DMS 273 (cell line): ENCODE measurements at regions not wholly inside any gene's neighbourhood (a gene's known extent, or its start where the extent isn't known, plus 50 kb on each side); places are given as distances from the start of the nearest gene placed in this dataset.
"Not testable (repeated sequence)": the region's sequence is repeated elsewhere in the genome, so short reads cannot be mapped to it uniquely, and the experiment has no call there.

Experiments
- DNase-seq: peaks from one replicate; lab custom pipeline; 2025; ENCODE audit not compliant: unreplicated experiment; lab: John Stamatoyannopoulos, UW

DNA sequence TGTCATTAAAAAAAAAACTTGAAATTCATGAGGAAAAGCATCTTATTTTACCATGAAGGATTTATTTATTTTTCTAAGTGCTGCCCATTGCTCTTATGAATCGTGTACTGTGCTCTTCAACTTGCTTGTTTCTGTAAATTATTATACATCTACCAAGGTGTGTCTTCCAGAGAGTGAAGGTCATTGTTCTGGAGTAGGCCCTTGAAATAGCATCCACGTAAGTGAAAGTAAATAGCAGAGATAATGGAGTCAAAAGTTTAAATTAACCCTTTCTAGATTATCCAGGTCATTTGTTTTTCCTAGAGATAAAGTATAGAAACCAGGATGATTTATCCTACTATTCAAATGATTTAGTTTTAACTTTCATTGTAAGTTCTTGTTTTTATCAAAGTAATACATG lies 473.1 kb downstream of the DIRAS2 start:
- DNase-seq, result no peak

DNA sequence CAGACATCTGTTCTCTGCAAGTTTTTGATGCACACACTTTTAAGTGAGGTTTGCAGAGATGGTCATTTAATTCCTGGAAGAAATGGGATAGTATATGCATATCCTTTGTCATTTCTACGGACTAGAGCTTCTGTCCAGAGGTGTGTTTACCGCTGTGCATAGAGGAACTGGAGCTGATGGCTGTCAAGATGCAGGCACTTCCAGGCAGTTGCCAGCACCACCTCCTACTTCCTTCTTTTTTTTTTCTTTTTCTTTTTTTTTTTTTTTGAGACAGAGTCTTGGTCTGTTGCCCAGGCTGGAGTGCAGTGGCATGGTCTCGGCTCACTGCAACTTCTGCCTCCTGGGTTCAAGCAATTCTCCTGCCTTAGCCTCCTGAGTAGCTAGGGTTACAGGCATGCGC lies 468.7 kb downstream of the DIRAS2 start:
- DNase-seq, result not testable (repeated sequence)

DNA sequence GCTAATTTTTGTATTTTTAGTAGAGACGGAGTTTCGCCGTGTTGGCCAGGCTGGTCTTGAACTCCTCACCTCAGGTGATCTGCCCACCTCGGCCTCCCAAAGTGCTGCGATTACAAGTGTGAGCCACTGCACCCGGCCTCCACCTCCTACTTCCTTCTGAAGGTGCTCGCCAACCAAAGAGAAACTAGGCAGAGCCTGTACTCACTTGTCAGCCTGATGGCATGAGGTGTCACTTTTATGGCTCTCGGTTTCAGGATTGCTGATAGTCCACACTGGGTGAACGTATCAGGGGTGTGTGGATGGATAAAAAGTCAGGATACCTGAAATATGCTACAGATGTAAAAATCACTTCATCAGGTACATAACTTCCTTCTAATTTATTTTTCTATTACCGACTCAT lies 468.3 kb downstream of the DIRAS2 start:
- DNase-seq, result not testable (repeated sequence)

DNA sequence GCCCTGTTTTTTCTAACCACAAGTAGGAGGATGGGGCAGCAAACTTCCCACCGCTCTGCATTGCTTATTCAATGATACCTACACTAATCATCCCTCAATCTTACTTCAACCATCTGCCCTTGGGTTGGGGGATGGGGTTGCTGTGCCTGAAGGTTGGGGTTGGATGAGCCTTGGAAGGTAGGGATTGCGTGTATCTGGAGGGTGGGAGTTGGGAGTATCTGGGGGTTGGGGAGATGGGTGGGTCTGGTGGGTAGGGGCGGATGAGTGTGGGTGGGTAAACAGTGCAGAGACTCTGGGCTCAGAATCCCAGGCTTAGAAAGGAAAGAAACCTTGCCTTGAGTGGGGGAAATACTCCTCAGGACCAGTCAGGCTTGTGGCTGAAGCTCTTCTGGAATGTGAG lies 467.4 kb downstream of the DIRAS2 start:
- DNase-seq, result no peak

DNA sequence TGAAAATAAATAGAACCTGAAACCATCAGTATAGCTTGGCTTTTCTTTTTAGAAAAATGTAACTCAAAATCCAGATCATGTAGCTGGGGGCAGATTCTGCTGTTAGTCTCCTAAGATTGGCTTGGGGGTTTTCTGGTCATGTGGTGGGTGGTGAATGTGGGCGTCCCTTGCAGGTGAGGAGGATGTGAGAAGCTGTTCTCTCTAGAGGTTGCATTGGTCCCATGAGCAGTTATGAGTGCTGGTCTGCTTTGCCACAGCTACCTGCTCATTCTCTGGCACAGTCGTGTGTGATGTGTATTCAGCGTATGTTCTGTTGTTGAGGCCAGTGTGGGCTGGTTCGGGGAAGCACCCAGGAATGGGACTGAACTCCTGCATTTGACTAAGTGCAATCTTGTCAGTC lies 466.8 kb downstream of the DIRAS2 start:
- no peak for DNase-seq

DNA sequence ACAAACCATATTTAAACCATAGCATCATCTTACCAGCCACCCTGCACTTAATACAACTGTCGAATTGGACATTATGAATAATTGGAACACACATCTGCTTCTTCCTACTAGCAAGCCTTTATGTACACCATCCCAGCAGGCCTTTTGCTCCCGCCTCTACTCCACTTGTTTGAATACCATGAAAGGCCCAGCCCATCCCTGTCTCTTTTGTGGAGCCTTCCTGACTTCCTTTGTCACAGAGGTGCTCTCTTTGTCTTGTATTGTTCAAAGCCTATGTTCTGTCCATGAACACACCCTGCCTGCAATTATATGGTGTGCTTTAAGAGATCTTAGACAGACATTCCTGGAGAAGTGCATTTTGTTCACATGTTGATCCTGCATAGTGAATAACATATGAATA lies 465.7 kb downstream of the DIRAS2 start:
- peak; percentile 16 for DNase-seq

DNA sequence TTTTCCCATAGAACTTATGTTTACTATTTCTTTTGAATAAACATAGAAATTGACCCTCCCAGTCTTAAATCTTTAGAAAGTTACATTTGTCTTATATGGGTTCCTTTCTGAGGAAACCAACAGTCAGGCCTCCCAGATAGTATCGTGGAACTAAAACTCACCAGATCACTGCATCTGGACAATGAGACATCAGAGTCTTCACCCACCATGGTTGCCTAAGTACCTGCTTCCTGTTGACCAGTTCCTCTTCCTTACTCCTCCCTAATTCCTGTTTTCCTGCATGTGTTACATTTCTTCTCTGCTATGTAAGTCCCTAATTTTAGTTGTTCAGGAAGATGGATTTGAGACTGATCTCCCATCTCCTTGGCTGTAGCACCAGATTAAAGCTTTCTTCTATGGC lies 462.2 kb downstream of the DIRAS2 start:
- no peak for DNase-seq

DNA sequence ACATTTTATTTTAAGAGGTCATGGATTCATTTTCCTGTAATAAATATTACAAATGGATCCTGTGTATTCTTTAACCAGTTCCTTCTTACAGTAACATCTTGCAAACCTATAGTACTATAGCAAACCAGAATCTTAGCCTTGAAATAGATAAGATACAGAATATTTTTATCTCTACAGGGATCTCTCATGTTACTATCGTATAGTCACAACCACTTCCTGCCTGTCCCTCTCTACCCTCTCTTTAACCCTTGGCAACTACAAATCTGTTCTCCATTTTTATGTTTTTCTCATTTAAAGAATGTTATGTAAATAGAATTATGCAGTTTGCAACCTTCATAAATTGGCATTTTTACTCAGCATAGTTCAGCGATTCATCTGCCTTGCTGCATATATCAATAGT lies 454.0 kb downstream of the DIRAS2 start:
- DNase-seq, result no peak

DNA sequence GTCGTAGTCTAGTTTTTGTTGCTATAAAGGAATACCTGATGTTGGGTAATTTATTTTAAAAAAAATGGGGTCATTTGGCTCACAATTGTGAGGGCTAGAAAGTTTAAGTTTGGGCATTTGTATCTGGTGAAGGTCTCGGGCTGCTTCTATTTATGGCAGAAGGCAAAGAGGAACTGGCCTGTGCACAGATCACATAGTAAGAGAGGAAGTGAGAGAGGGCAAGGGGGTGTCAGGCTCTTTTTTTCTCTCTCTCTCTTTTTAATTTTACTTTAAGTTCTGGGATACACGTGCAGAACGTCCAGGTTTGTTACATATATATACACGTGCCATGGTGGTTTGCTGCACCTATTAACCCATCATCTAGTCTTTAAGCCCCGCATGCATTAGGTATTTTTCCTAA lies 453.3 kb downstream of the DIRAS2 start:
- no peak for DNase-seq

DNA sequence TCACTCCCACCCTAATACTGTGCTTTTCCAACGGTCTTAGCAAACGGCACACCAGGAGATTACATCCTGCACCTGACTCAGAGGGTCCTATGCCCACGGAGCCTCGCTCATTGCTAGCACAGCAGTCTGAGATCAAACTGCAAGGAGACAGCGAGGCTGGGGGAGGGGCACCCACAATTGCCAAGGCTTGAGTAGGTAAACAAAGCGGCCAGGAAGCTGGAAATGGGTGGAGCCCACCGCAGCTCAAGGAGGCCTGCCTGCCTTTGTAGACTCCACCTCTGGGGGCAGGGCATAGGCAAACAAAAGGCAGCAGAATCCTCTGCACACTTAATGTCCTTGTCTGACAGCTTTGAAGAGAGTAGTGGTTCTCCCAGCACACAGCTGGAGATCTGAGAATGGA lies 450.2 kb downstream of the DIRAS2 start:
- not testable (repeated sequence) for DNase-seq

DNA sequence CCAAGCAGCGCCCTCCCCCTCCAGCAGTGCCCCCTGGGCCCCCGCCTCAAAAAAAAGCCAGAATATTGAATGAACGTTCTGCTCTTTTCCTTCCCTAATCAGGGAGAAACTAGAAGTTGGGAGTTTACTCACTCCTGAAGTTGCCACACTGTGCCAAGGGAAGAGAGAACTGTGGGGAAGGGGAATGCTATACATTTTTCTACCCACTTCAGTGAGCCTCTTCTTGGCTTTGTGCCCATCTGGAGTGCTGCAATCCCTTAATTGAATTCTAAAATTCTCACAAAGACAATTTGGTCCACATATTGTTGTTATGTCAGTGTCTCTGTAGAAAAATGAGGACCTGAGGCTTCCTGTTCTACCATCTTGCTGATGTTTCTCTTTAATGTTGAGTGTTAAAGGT lies 443.7 kb downstream of the DIRAS2 start:
- peak; percentile 1 for DNase-seq

DNA sequence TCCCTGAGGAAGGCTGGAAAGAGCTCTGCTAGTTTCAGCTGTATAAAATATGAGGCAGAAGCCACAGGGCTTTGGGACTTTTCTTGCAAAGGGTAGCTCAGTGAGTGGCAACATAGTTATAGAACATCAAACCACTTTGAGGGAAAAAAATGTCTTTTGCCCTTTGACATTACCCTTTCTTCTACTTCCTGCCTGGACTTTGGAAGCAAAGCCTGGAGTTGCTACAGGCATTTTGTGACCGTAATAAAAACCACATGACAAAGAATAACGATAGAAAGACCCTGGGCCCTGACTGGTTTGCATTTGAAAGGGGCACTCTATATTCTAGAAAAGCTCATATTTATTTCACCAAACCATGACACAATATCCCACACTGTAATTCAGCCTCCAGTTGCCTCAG lies 440.9 kb downstream of the DIRAS2 start:
- no peak for DNase-seq

DNA sequence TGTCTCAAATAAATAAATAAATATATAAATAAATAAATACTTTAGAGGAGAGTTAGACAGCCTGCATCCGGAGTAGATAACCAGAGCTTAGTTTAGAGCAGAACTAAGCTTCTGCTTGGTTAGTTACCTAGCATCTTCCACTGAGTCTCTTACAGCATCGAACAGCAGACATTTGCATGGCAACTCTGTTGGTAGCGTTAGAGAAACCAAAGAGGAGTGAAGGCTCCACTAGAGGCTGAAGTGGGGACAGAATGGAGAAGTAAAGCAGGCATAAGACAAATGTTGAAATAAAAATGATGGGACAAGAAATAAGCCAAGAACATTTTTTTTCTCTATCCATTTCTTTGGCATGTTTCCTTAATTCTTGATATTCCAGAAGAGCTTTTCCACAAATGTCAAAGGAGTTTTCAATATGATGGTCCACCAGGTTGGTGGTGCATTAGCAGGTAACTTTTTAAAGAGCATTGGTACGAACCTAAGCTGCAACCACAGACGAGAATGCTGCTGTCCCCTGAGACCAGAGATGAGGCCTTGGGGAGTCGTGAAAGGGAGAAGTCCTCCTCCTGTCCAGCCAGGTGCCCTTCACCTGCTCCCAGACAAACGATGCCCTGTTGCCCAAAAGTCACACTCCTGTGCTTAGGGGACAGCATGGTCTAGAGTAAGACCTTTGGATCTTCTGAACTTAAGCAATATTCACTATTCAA lies 438.3 kb downstream of the DIRAS2 start:
- no peak for DNase-seq

DNA sequence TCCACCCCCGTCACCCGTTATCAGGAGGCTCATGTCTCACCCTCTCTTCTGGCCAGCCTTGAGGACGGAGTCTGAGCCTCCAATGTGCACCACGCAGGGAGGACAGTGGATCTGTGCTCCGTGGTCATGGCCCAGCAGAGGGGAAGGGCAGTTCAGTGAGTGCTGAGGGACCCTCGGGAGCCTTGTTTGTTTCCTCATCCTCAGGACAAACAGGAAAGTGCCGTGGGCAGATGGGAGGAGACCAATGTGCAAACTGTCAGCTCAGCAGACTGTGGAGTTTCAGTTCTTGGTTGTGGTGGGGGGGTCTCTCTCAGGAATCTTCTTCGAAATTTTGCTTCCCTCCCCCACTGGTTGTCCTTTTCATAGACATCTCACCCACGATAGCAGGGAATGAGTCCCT lies 429.6 kb downstream of the DIRAS2 start:
- not testable (repeated sequence) for DNase-seq

DNA sequence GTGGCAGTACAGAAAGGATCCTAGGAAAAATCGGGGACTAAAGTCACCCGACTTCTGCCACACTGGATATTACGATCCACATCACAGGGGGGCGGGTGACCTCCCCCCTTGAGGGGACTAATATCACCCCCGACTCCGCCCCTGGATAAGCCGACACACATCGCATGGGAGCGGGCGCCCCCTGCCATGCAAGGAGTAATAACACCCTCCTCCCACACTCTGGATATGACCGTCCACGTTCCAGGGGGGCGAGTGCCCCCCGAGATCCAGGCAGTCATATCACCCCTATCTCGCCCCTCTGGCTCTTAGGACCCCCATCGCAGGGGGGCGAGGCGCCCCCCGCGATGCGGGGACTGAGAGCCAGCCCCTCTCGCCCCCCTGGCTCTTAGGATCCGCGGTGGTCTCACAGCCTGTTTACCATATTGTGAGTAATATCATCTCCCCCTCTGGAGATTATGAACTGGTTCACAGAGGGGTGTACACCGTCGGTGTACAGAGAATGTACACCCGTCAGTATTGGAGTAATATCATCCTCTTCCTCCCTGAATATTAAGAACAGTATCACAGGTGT lies 423.0 kb downstream of the DIRAS2 start:
- DNase-seq, result no peak

DNA sequence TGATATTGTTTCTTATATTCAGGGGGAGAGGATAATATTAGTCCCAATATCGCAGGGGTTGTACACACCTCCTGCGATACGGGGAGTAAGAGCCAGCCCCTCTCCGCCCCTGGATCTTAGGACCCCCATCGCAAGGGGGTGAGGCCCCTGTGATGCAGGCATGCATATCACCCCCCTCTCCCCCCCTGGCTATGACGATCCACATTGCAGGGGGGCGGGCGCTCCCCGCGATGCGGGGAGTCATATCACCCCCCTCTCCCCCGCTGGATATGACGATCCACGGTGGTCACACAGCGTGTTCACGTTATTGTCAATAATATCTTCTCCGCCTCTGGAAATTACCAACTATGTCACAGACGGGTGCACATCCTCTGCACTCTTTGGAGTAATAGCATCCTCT lies 420.7 kb downstream of the DIRAS2 start:
- not testable (repeated sequence) for DNase-seq

DNA sequence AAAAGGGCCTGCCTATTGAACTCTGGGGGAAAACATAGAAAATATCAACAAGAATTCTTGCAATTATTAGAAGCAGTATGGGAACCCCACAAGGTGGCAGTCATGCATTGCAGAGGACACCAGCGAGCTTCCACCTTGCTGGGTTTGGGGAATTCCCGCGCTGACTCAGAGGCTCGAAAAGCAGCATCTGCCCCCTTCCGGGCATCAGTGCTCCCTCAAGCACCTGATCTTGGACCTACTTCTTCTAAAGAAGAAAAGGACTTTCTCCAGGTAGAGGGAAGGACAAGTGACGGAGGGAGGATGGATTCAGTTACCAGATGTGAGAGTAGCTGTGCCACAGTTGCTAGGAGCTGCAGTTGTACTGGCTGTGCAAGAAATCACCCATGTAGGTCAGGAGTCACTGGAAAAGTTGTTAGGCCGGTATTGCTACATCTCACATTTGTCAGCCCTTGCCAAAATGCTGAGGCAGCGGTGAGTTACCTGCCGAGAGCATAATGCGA lies 415.7 kb downstream of the DIRAS2 start:
- DNase-seq, result peak; percentile 69

DNA sequence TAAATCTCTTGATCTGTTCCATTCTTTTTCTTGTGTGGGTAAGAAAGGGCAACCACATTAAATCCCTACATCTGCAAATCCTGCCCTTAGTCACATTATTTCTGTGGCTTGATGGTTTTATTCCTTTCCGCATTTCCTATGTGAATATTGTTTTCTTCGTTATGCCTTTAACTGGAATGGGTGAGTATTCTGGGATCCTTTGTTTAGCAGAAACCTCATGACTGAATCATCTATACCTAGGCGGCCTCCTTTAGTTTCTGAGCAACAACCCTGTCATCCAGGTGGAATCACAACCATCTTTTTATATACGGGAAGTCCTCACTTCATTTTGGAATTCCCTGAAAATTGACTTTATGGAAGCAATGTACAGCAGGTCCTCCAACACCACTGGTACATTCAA lies 409.5 kb downstream of the DIRAS2 start:
- DNase-seq, result not testable (repeated sequence)

DNA sequence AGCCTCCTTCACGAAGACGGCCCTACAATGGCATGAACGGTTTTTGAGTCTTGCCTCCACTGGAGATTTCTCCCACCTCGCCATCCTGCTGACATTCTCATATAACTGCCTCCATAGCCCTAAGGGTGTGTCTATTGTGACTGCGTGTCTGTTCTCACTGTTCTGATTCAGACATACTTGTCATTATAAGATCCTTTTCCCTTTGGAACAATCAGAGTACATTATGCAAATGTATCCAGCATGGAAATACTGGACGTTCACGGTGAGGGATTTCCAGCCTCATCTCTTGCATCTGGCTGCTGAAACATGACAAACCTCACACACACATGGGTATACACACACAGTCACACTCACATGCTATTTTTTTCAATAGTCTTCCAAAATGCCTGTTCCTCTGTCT lies 402.1 kb downstream of the DIRAS2 start:
- DNase-seq, result no peak

DNA sequence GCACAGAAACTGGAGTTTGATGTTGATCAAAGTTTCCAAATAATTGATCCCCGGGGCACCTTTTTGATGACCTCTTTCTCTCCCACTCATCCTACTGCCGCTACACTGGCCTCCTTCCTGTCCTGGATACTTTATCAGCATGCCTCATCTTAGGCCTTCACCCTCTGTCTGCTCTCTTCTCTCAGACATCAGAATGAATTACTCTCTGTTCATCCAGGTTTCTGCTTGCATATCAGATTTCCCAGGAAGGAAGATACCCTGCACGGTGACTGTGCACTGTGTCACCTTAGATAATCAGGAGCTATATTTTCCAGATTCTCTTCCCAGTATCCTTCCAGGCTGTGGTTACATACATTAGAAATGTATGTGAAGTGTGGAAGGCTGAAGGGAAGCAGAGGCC lies 397.0 kb downstream of the DIRAS2 start:
- no peak for DNase-seq

DNA sequence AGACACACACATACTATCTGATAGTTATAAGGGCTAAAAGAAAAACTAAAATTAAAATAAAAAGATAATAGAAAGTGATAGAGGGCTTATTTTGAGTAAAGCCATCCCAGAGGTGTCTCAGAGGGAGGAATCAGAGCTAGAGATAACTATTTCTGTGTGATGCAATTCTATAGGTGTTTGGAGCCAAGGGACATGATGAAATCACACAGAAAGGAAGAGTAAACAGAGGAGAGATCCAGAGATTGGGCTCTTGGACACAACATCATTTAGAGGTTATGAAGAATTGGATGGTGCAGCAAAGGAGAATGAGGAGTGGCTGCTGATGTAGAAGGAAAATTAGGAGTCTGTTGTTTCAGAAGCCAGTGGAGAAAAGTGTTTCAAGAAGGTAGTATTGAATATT lies 393.5 kb downstream of the DIRAS2 start:
- DNase-seq, result no peak

DNA sequence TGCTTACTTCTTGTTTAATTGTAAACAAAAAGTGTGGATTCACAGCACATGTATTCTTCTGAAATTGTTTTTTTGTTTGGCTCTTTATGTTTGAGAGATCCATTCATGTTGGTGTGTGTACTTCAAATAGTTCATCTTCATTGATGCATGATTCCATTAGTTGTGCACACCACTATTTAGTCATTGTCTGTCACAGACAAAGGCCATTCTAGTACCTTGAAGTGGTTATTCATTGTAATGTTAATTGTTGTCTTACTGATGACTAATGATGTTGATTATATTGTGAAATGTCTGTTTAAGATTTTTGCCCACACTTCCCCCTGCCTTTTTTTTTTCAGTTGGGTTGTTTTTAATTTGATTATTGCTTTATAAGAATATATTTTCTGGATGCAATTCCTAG lies 391.3 kb downstream of the DIRAS2 start:
- no peak for DNase-seq

DNA sequence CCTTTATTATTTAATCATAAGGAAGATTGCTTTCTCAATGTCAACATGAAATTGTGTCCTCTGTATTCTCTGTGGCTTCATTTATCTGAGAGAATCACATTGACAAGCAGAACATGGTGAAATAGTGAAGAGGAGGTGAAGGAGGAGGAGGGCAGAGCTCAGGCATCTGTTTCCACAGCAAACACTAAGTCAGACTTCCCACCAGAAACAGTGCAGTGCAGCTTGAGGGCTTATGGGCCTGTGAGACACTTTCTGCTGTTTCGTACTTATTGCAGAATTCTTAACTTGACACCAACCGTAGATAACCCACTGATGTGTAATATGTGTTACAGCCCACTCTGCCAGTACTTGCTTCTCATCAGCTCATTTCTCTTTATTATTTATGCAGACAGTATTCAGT lies 386.3 kb downstream of the DIRAS2 start:
- DNase-seq, result no peak
